Activated CD8-positive, alpha-beta memory T cell treated with anti-CD3 and anti-CD28 coated beads, Interleukin-2, amount 50 U/mL, for 4 hours (primary cell): ENCODE measurements at regions not wholly inside any gene's neighbourhood (a gene's known extent, or its start where the extent isn't known, plus 50 kb on each side); places are given as distances from the start of the nearest gene placed in this dataset.
"Not testable (repeated sequence)": the region's sequence is repeated elsewhere in the genome, so short reads cannot be mapped to it uniquely, and the experiment has no call there.

Experiments used
- DNase-seq: peaks from one replicate; pipeline ENCODE4 v3.0.0-alpha.2; 2020

- no peak for DNase-seq
Observed at GRCh38 chr14:71165121-71166031, 258.1 kb downstream of the PCNX1 start.

DNA sequence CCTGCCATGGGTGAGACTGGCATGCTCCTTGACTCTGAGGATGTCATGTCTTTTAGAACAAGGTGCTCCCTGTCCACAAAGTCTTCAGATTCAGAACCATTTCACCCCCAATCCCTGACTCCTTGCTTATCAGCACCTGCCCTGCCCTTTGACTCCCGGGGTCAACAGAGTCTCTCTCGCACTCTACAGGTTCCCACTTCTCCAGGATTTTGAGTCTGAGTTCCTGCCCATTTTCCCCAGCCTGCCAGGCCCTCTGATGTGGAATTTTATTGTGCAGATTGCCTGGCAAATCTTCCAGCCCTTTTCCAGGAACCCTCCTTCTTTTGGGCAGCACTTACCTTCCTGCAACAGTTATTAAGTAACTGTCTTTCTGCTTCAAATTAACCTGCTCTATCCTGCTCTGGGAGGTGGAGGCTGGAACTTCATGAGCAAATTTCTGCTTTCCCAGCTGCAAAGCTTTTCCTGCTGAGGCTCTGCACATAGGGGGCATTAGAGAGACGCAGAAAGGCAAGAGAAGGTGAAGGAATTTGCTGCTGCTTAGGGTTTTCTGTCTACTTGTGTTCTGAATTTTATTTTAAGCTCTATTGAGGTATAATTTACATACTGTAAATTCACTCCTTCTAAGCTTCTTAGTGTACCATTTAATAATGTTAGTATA, 259.1 kb downstream of the PCNX1 start:
- no peak for DNase-seq

DNA sequence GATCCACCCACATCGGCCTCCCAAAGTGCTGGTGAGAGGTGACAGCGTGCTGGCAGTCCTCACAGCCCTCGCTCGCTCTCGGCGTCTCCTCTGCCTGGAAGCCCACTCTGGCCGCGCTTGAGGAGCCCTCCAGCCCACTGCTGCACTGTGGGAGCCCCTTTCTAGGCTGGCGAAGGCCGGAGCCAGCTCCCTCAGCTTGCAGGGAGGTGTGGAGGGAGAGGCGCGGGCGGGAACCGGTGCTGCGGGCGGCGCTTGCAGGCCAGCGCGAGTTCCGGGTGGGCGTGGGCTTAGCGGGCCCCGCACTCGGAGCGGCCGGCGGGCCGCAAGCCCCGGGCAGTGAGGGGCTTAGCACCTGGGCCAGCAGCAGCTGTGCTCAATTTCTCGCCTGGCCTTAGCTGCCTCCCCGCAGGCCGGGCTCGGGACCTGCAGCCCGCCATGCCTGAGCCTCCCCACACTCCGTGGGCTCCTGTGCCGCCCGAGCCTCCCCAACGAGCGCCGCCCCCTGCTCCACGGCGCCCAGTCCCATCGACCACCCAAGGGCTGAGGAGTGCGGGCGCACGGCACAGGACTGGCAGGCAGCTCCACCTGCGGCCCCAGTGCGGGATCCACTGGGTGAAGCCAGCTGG, 260.2 kb downstream of the PCNX1 start:
- not testable (repeated sequence) for DNase-seq

DNA sequence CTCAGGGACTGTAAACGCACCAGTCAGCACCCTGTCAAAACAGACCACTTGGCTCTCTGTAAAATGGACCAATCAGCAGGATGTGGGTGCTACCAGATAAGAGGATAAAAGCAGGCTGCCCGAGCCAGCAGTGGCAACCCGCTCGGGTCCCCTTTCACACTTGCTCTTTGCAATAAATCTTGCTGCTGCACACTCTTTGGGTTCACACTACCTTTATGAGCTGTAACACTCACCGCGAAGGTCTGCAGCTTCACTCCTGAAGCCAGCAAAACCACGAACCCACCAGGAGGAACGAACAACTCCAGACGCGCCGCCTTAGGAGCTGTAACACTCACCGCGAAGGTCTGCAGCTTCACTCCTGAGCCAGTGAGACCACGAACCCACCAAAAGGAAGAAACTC, 260.9 kb downstream of the PCNX1 start:
- DNase-seq: not testable (repeated sequence)

- no peak for DNase-seq
Observed at GRCh38 chr14:71168564-71169427, 261.5 kb downstream of the PCNX1 start.

DNA sequence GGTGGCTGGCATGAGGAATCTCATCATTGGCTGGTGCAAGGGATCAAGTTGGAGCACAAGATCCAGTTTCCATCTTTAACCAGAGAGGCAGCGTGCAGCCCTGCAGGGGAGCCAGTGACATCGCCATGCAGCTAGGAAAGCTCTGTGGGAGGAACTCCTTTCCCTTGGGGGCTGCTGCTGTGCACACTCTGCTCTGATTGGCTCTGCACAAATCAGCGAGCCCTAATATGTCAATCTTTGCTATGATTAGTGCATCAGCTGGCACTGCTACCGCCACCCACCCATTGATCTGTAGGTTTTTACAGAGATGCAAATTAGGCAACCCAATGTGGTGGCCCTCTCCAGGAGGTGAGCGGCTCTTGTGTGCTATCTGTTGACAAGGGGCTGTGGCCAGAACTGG, 262.6 kb downstream of the PCNX1 start:
- DNase-seq: no peak

- no peak for DNase-seq
Observed at GRCh38 chr14:71175491-71175890, 268.2 kb downstream of the PCNX1 start.

DNA sequence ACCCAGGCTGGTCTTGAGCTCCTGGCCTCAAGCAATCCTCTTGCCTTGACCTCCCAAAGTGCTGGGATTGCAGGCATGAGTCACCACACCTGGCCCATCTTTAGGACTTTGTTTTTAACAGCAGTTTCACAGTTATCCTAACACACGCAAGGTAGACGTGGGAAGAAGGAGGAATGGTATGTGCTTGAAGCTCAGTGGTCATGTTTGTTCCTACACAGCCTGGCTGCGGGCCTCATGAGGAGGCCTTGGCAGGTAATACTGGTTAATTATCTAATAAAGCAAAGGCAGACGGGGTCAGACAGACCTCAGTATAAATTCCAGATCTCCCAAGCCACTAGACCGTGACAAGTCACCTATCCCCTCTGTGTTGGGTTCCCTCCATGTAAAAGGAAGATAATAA, 271.8 kb downstream of the PCNX1 start:
- no peak for DNase-seq

GRCh38 chr14:71180397-71180796, 273.1 kb downstream of the PCNX1 start:
- no peak for DNase-seq

DNA sequence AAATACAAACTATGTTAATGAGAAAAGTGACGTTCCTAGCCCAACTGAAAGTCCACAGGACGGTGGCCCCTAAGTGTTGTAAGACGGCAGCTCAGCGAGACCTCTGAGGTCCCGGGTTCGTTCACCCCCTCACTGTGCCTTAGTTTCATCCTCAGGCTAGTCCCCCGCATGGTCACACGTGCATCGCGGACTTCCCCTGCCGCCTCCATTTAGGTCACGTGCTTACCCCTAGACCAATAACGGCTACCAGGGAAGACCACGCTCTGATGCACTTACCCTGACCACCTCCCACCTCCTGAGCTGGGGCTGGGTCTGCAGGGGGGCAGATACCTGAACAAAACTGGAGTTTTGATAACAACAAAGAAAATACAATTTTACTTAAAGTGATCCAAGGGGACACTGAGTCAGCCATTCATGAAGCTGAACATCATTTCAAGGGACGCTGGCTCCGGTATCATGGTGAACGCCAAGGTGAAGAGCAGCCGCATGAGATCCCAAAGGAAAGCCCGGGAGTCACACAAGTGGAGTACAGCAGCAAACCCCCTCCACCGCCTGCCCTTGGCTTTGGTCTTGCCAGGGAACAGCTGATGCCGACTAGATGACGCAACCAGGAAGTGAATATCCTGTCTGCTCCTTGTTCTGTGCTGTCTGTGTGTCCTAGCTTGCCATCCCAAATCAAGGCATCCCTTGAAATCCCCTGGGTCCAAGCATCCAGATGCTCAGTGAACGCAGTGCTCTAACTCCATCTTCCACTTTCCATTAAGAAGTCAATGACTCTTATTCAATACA, 274.1 kb downstream of the PCNX1 start:
- no peak for DNase-seq

- DNase-seq: no peak
Observed at GRCh38 chr14:71183876-71184689, 276.8 kb downstream of the PCNX1 start.

DNA sequence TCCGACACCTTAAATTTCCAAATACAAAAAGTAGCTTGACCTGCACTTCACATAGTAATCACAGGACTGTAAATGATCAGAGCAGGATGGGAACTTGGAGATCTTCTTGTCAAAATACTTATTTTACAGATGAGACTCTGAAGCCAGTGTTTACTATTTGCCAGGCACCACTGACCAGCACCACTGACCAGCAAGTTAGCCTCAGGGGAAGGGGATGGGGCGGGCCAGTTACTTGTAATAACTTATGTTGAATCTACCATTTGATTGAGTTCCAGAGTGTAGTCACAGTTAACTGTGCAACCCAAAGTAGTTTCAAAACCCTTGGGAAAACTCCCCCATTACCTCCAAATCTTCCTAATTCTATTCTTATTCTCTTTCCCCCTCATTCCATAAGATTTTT, 278.4 kb downstream of the PCNX1 start:
- no peak for DNase-seq

- DNase-seq: no peak
Observed at GRCh38 chr14:71187633-71188356, 280.5 kb downstream of the PCNX1 start.

DNA sequence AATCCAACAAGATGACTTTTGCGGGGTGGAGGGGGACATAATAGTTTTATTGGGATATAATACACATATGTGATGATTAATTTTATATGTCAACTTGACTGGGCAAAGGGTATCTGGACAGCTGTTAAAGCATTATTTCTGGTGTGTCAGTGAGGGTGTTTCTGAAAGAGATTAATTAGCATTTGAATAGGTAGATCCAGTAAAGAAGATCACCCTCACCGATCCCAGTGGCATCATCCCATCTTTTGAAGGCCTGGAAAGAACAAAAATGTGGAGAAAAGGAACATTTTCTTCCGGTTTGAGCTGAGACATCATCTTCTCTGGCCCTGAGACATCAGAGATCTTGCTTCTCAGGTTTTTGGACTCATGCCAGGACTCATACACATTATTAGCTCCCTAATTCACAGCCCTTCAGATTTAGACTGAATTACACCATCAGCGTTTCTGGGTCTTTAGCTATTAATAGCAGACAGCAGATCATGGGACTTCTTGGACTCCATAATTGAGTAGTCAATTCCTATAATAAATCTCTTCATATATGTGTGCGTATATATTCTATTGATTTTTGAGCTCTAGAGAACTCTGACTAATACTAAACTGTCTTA, 283.6 kb downstream of the PCNX1 start:
- DNase-seq: no peak

DNA sequence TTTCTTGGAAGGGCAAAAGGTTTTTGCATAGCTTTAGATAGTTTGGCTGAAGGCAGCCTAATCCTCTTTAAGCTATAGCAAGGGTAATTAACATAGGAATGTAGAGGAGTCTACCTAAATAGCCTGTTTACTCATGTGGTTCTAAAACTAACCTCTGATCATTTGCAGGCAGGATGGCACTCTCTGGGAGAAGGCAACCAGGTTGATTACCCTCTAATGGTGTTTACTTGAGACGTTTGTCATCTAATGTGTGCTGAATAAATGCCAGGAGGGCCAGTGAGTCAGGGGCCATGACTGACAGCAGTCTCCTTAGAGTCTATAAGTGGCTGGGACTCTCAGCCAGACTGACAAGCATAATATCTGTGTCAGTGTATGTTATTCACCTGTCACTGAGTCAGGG, 286.4 kb downstream of the PCNX1 start:
- DNase-seq: no peak

DNA sequence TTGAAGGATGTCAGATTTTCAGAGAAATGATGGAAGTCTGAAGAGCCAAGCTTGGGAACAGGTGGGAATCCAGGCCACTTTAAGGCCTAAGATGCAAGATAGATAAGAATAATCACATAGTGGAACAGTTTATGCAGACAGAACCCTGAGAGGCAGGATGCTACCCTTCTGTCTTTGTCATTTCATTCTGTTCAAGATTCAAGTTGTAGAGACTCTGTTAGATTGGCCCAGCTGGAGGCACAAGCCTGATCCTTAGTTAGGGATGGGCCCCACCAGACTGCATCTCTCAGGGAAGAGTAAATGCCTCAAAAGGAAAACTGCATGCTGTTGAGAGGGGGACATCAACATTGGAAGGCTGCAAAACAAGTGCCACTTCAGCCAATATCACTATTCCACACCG, 287.0 kb downstream of the PCNX1 start:
- DNase-seq: no peak

DNA sequence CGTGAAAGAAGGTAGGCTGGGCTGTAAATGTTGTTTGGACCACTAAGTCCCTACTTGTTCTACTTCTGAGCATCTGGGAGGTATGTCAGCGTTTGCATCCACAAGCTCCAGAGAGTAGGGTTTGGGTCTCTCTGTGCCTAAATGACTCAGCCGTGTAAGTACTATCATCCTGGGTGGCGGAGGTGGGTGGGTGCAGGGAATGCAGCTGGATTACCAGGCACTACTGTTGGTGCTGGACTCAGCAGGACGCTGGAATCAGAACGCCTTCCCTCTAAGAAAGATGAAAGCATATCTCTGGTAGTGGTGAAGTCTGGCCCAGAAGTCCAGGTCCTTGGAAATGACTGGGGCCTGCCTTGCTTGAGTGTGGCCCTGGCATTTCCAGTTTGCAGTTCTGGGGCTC, 289.7 kb downstream of the PCNX1 start:
- DNase-seq: no peak

DNA sequence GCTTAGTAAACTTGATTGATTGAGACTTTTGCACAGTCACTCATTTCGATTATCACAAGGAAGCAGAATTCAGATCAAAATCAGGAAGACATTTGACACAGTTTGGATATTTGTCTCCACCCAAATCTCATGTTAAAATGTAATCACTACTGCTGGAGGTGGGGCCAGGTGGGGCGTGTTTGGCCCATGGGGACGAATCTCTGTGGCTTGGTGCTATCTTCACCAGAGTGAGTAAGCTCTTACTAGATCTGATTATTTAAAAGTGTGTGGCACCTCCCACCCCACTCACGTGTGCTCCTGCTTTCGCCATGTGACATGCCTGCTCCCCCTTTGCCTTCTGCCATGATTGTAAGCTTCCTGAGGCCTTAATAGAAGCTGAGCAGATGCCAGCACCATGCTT, 291.4 kb downstream of the PCNX1 start:
- no peak for DNase-seq

- DNase-seq: no peak
Observed at GRCh38 chr14:71201840-71202239, 294.6 kb downstream of the PCNX1 start.

- no peak for DNase-seq
Observed at GRCh38 chr14:71202881-71203280, 295.6 kb downstream of the PCNX1 start.
